C1 segment of cervical spinal cord (tissue), 14 donors: ENCODE measurements at regions not wholly inside any gene's neighbourhood (a gene's known extent, or its start where the extent isn't known, plus 50 kb on each side); places are given as distances from the start of the nearest gene placed in this dataset.
"Not testable (repeated sequence)": the region's sequence is repeated elsewhere in the genome, so short reads cannot be mapped to it uniquely, and the experiment has no call there.

Source experiments
- DNase-seq, 14 donors: peaks; one replicate each; lab custom pipeline; 2025; lab: John Stamatoyannopoulos, UW

DNA sequence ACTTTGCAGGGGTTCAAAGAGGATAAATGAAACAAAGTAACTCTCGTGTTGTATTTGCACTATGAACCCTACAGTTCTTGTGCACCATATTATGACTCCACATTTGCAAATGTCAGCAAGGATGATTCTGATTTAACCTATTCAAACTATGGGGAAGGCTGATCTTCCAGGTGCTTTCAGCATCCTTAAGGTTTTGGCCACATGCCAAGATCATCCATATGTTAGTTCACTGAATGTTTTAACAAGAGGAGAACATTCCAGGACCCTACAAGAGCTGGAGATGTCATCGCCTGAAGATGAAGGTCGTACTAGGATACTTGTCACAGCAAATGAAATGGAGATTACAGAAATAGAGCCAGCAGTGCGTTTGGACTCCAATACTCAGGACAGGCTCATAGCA is 114.2 kb downstream of the DHRS2 start:
- no peak for DNase-seq

DNA sequence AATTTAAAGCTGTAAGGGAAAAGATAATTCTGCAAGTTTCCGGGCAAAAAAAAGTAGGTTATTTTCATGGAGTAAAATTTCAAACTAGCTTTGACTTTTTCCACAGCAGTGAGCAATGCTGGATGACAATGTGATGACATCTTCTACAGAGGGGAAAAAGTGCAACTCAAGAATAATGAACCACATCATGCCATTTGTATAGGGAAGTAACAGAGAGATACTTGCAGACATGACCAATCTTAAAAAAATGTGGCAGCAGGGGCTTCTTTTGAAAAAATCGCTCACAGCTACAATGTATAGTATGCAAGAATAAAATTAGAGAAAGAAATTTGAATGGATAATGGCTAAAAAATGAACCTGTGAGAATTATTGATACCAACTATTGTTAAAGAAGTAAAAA is 115.5 kb downstream of the DHRS2 start:
- DNase-seq = no peak

DNA sequence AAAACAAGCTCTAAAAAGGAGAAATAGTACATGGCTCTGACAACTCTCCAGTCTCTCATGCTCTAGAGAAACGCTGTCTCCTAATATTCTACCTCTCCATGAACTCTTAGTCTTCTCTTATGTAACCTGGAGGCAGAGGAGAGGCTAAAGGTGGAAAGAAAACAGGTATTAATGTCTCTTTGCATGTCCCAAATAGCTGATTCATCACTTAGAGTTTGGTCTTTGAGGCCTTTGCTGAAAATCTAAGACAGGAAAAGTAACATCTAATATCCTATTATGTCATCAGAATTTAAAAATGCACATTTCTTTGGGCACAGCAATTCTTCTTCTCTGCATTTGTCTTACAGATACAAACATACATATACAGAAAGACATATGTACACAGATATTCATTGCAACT is 127.2 kb downstream of the DHRS2 start:
- no peak for DNase-seq

DNA sequence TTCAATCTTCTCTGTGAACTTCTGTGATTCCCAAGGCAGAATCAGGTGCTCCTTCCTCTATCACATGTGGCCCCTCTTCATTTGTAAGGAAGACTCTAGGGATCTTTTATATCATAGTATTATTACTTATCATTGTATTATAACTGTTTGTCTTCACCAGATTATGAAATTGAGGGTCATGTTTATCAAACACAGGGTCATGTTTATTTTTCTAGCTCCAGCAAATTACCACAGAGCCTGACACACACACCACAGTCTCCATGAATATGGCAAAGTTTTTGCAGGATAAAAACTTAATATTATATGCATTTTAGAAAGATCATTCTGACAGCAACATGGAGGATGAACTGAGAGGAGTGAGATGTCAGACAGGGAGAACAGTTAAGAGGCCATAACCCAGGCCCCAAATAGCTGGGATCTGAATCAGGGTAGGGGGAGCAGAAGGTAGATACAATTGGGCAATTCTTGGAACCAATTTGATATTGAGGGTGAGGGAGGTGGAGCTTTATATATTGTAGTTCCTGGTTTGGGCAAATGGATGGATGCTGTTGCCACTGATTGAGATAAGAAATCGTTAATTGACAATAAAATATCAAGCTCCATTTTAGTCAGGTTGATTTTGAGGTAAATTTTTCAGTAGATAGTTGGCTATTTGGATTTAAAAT is 130.7 kb downstream of the DHRS2 start:
- DNase-seq = no peak

DNA sequence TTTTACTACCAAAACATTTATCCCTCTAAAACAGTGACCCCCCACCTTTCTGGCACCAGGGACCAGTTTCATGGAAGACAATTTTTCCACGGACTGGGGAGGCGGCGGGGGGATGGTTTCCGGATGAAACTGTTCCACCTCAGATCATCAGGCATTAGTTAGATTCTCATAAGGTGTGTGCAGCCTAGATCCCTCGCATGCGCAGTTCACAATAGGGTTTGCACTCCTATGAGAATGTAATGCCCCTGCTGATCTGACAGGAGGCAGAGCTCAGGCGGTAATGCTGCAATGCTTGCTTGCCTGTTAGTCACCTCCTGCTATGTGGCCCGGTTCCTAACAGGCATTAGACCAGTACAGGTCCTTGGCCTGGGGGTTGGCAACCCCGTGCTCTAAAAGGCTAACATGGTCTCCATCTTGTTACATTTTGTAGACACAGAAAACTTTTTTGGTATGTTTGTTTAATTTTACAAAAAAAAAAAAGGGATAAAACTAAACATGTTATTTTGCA is 133.1 kb downstream of the DHRS2 start:
- not testable (repeated sequence) for DNase-seq

DNA sequence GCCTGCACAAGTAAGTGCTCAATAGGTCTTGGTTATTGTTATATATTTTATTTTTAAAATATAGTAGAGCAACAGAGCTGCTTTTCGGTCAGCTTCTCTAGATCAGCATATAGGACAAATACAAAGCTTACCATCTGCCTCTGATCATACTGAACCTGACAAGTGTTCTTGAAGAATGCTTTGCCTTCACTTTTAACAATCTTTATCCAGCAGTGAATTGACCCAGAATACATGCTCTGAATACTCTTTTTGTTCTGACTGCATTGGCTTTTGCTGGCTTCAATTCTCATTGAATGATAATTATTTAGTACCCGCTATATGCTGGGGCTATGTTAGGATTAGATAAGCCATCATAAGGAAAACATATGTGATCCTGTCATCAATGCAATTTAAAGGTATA is 137.8 kb downstream of the DHRS2 start:
- DNase-seq = no peak

DNA sequence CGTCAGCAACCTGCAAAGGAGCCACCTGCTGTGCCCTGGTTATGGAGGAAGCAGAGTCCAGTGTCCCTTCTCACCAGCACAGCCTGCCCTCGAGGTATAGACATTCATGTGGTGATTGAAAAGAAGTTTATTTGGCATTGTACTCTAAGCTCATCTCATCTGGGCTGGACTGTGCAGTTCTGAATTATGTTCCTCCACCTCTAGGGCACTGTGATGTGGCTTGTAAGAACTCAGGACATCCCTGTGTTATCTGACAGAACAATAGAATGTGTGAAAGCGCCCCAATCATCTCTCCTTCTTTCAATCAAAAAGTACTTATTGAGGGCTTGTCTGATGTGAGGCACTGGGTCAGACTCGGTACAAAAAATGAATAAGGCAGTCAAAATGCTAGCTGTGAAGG is 140.1 kb downstream of the DHRS2 start:
- no peak for DNase-seq

DNA sequence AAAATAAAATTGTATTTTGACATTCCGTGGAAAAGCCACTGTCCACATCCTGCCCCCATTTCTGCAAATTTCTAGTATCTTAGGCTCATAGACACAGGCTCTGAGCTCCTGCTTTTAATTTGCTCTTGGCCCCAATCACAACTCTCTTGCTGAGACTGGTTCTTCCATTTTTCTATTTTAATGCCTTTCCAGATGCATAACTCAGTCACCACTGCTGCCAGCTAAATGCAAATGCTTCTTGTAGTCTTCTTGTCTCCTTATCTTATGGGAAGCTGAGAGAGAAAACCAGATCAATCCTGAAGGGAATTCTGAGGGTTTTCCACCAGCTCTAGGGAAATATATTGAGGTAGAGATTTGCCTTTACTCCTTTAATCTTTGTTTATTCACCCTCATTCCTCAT is 149.0 kb downstream of the DHRS2 start:
- DNase-seq = no peak

DNA sequence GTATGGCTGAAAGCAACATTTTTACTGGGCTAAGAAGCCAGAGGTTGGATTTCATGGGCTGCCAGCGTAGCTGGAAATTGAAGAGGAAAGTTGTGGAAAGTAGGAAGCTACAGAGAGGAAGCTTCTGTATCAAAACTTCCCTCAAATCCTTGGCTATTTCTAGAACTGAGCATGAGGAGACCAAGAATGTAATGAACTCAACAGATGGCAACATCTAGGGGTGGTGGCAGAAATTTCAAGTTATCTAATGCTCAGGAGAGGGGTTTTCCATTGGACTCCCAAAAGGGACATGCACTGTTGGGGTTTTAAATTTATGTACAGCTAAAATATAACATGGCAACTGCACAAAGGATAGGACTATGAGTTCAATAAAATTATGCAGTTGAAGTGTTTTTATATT is 151.3 kb downstream of the DHRS2 start:
- no peak for DNase-seq

DNA sequence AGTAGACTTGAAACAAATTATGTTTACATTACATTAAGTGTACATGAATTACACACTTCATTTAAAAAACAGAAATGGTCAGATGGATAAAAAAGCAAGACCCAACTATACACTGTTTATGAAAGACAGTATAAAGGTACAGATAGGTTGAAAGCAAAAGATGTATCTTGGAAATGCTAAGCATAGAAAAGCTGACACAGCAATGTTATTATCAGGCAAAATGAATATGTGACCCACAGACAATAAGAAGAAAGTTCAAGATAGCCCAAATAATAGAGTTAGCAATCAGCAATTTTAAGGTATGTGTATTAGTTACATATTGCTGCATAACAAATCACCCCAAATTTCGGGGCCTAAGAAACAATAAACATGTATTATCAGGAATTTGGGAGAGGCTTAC is 153.5 kb downstream of the DHRS2 start:
- DNase-seq = no peak

DNA sequence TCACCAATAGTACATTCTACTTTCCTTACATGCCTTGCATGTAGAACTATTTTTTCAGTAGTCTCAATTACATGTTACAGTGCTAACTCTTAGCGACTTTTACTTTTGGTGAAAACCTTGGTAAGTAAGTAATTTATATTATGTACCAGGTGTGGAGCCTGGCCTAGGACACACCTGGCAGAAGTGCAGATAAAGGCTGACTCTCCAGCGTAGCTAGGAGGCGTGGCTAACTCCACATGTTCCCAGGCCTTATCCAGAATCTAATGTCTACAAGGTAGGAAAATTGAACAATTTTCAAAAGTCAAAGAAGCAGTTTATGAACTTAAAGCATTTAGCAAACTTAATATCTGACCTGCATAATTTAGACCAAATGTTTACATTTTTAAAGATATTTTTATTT is 157.4 kb downstream of the DHRS2 start:
- DNase-seq = no peak

DNA sequence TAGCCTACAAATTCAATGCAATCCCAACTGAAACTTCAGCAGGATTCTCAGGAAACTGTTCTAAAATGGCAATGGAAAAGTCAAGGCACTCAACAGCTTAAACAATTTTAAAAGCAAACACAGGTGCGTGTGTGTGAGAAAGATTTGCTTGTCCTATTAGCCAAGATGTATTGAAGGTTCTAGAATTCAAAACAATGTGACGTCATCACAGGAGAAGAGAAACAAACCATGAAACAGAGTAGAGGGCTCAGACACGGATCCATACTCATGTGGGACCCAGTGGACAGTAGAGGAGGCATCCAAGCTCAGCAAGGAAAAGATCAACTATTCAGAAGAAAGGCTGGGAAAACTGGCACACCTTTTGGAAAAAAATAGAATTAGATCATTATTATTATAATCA is 152.8 kb upstream of the DHRS4 start:
- no peak for DNase-seq

DNA sequence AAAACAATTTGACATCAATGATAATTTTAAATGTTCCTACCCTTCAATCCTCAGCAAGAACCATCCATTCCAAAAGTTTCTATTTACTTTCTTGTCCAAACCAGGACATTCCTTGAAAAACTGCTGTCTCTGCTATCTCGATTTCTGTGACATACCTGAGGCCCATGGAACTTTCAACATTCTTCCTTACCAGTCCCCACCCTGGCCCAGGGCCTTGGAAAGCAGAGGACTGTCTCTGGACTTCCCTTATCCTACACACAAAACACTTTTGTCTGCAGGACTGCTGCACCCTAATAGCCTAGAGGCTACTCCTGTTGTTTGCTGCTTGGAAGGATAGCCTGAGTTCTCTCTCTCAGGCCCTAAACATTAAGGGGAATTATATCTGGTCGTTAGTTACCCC is 151.8 kb upstream of the DHRS4 start:
- DNase-seq = no peak

DNA sequence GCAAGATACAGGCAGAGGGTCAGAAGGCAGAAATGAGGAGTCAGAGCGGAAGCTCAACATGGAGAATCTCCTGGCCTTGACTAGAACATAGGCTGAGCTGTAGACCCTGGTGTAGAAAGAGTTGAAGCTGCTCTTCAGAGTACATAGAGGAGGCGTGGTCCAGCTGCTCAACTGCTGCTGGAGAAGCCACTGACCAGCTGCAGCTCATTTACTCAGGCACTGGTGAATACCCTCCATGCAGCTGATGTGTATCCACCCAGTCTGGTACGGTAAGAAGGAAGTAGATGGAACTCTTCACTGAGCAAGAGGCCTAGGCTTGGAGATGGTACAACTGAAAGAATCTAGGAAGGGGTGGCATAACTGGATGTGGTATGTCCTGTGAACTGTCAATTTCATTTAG is 148.8 kb upstream of the DHRS4 start:
- DNase-seq = no peak

DNA sequence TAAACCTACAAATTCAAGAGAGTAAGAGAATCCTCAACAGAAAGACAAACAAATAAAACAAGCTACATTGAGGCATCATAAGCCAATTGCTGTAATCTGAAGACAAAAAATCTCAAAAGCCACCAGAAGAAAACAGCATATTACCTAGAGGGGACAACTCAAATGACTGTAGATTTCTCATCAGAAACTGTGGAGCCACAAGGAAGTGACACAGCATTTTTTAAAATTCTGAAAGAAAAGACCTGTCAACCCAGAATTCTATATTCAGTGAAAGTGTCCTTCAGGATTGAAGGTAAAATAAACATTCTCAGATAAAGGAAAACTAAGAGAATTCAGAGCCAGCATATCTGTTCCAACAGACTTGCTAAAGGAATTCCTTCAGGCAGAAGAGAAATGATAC is 147.8 kb upstream of the DHRS4 start:
- no peak for DNase-seq

DNA sequence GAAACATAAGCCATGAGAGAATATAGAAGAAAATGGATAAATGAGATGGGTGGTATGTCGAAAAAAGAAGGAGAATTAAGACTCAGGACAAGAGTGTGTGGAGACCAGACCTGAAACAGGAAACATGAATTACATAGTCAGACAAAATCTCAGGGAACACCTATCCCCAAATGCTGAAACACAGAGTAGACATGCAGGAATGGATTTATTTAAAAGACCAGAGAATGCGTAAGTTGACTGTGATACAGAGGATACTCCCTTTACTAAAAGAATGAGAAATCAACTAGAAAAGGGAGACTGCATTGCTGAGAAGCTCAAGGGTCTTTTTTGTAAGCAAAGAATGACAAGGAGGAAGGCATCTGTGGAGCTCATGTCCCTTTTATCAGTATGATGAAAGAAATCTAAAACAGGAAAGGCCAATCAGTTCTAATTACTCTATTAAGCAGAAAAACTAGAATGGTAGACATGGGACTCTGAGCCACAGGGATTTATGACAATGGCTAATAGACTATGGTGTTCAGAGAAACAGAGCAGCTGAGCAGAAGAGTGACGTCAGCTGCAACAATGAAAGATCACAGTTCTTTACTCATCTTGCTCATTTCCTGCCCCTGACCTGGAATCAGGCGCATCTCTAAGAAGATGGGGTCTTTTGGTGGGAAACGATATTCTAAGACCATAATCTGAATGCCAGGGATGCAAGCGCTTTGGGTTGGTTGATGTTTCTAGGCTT is 138.9 kb upstream of the DHRS4 start:
- no peak for DNase-seq

DNA sequence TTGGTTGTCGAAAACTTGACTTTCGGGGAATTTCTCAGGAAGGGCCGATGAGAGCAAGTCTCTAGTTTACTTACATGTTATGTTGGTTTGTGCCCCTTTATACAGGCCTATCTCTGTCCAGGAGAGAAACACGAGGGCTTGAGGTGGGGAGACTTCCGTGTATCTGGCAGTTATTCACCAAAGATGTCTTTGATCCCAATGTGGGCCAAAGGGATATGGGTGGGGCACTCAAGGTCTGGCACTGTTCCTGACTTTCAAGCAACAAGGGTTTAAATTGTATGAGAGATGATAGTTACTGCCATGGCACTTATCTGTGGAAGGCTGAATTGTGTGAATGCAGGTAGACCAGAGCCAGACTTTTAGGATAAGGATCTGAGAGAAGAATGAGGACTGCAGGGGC is 137.2 kb upstream of the DHRS4 start:
- no peak for DNase-seq

DNA sequence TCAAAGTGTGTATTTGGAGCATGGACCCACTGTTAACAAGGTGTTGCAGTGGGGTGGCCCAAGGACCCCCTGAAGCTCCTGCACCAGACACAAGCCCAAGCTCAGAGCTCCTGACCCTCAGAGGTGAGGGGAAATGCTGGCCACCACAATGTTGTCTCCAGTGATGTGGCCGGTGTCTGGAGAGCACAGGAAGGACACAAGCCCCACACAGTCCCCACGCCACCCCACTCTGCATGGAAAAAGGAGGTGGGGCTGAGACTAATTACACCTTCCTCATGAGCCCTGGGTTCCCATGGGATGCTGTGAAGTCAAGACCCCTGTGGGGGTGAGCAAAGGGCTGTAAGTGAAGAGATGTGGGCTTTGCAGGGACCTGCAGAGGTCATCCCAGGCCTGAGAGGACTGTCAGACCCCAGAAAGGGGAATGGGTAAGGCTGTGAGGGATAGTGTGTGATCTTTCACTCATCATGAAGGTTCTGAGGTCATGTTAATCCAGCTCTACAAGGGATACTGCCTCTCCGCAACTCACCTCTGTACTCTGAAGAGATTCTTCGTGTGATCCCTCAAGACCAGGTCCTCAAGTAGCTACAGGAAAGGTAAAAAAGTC is 136.3 kb upstream of the DHRS4 start:
- DNase-seq = no peak

DNA sequence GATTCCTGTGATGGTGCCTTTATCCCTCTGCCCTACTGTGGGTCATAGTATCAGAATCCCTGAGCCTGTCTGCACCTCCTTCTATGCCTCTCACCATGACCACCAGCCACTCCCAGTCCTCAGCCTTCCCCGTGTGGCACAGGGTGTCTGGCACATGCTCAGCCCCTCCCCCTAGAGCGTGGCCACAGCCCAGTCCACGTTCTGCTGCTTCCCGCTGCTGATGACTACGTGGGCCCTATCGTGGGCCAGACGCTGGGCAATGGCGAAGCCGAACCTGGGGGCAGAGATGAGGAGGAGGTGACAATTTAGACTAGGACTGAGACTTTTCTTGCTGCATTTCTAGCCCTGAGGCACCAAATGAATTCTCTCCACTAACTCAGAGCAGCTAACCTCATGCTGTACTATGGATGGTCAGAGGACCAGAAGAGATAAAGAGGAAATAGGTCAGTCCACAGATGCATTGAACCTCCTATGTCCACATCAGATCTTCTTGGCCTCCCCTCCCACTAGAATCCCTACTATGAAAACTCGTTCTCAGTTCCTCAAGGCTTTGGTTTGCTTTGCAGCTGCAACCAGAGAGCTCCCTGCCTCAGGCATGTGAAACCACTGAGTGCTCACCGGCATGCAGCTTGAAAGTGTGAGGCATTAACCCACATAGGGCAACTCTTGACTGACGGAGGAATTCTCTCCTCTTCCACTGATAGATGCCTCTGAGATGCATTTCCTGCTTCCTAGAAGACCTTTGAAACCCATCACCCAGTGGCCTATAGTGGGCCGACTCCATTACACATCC is 126.3 kb upstream of the DHRS4 start:
- no peak for DNase-seq

DNA sequence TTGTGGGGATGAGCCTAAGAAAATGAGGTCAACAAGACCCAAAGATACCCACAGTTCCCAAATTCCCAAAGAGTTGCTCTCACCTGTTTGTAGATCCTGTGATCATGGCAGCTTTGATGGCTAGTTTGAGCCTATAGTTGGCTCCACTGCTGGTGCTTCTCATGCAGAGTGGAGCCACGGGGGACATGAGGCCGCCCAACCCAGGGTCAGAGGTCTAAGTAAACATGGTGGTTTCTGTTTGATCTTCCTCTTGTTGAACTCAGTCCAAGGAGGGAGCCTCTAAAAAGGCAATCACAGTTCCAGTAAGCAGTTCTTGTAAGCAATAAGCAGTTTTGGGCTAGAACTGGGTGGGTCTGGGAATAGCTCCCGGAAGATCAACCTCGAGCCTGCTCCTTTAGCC is 125.6 kb upstream of the DHRS4 start:
- DNase-seq = no peak

DNA sequence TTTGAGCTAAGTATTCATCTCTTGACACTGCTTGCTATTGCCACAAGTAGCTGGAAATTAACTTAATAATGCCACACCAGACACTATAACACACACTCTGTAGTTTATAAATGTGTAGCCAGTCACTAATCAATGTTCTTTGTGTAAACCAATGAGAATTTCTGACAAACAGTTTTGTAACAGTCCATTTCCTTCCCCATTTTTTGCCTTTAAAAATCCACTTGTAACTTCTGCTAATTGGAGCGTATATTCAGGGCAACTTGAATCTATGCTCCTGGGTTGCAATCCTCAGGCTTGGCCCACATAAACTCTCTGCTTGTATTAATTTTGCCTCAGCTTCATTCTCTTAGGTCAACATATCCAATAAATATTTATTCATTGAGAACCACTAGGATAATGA is 125.0 kb upstream of the DHRS4 start:
- no peak for DNase-seq

DNA sequence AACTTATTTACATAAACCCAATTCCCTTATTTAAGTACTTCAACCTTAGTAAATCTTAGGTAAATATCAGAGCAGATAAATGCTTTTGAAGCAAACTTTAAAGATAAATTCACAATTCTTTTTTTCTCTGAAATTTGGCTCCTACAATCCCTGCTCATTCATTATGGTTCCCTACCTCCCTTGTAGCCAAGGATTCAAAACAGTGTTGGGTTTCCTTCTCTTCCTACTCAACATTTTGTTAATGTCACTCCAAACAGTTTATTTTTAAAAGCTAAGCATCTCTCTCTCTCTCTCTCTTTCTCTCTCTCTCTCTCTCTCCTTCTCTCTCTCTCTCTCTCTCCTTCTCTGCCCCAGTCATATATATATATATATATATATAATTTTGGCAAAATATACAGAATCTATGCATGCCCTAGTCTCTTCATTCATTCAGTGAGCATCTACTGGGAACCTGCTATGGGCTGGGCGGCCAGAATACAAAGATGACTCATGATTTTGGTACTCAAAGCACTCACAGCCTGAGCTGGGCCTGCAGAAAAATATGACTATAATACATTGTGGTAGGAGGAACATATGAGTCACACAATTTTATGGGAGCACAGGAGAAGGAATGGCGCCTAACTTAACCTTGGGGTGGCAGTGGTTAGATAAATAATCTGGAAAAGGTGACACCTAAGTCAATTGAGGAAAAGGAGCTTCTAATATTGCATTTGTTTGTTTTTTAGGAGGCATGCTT is 123.7 kb upstream of the DHRS4 start:
- no peak for DNase-seq
